ENCODE measurements at regions not wholly inside any gene's neighbourhood (a gene's known extent, or its start where the extent isn't known, plus 50 kb on each side); places are given as distances from the start of the nearest gene placed in this dataset.

GRCh38 chr9:12461763-12462460, 231.3 kb upstream of the TYRP1 start:
- TF ChIP-seq CTCF (conservative IDR thresholded peaks at IDR 0.05; ENCODE audit: low read depth, low read length) (no peak), EZH2 (IDR thresholded peaks at IDR 0.05; ENCODE audit: borderline replicate concordance, low read depth, low read length, poor library complexity, severe bottlenecking) (no peak)
